Esophagus muscularis mucosa (tissue), 4 donors: ENCODE measurements at regions not wholly inside any gene's neighbourhood (a gene's known extent, or its start where the extent isn't known, plus 50 kb on each side); places are given as distances from the start of the nearest gene placed in this dataset.

Experiments used
- EP300 ChIP-seq: sonication (generic); formaldehyde crosslinking; IDR thresholded peaks from one replicate; pipeline ENCODE4 v1.6.1; 2017; ENCODE audit warnings: antibody characterized with exemption
- POLR2A ChIP-seq: fragments of 450-650 bp; IDR thresholded peaks from one replicate; pipeline ENCODE4 v1.6.1; 2017; ENCODE audit warnings: antibody characterized with exemption, moderate library complexity, mild to moderate bottlenecking, low read depth
- POLR2AphosphoS5 ChIP-seq, 2 donors: sonication (generic); formaldehyde crosslinking; IDR thresholded peaks; one replicate each; pipeline ENCODE4 v1.6.1; 2017; ENCODE audit warnings: antibody characterized with exemption in 2 of 2
- TF ChIP-seq, protein P1 (sequence below), 3 experiments: fragments of 200-600 bp in 2 of 3; fragments of 450-650 bp in 1 of 3; sonication (generic) in 2 of 3; IDR thresholded peaks; one replicate each; pipeline ENCODE4 v1.5.1; 2017 to 2019; ENCODE audit warnings: antibody characterized with exemption in 3 of 3, mild to moderate bottlenecking in 2 of 3, moderate library complexity in 1 of 3

DNA sequence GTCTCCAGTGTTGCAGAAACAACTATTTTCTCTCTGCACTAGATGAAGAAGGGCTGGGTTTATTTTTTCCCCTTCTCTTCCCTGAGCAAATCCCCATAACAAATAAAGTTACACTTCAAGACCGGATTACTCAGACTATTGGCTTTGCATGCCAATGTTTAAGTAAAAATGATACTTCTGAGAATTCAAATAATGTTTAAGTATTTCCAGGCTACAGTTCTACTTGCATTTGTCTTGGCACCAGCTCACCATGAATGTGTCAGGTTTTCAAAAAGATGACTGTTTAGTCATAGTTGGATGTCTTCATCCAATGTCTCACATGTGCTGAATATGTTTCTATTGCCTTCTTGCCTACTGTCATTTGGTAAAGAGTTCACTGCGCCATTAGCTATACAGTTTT, 912.6 kb downstream of the GATA3 start:
- TF ChIP-seq, protein P1, sequence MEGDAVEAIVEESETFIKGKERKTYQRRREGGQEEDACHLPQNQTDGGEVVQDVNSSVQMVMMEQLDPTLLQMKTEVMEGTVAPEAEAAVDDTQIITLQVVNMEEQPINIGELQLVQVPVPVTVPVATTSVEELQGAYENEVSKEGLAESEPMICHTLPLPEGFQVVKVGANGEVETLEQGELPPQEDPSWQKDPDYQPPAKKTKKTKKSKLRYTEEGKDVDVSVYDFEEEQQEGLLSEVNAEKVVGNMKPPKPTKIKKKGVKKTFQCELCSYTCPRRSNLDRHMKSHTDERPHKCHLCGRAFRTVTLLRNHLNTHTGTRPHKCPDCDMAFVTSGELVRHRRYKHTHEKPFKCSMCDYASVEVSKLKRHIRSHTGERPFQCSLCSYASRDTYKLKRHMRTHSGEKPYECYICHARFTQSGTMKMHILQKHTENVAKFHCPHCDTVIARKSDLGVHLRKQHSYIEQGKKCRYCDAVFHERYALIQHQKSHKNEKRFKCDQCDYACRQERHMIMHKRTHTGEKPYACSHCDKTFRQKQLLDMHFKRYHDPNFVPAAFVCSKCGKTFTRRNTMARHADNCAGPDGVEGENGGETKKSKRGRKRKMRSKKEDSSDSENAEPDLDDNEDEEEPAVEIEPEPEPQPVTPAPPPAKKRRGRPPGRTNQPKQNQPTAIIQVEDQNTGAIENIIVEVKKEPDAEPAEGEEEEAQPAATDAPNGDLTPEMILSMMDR (IDR thresholded peaks at IDR 0.05), result no peak
- TF ChIP-seq POLR2A, result no peak
- no peak for TF ChIP-seq EP300
- no peak for TF ChIP-seq POLR2AphosphoS5 (IDR thresholded peaks at IDR 0.05)
